Breast epithelium (tissue), 4 donors: ENCODE measurements at regions not wholly inside any gene's neighbourhood (a gene's known extent, or its start where the extent isn't known, plus 50 kb on each side); places are given as distances from the start of the nearest gene placed in this dataset.
A peak's percentile ranks its signal among the peaks of the same experiment; 100 is the strongest.

Source experiments
- DNase-seq, 2 donors: peaks; one replicate each; pipeline ENCODE4 v3.0.0-alpha.2; 2019; ENCODE audit warnings: low spot score in 2 of 2
- H3K27ac ChIP-seq, 2 donors: fragments of 200-600 bp; sonication (generic) in 1 of 2; one replicate each; pipeline ENCODE4 v1.5.1; 2016 to 2019; ENCODE audit warnings: mild to moderate bottlenecking in 1 of 2
- H3K27me3 ChIP-seq, 2 donors: fragments of 200-600 bp; sonication (generic) in 1 of 2; one replicate each; pipeline versions ENCODE4 v1.5.1 to v1.6.0; 2017 to 2019; ENCODE audit warnings: control low read depth in 1 of 2, mild to moderate bottlenecking in 1 of 2
- H3K36me3 ChIP-seq: fragments of 200-600 bp; one replicate; pipeline ENCODE4 v1.5.1; 2019
- H3K4me1 ChIP-seq, 2 donors: fragments of 200-600 bp; sonication (generic); one replicate each; pipeline ENCODE4 v1.5.1; 2016 to 2019; ENCODE audit warnings: control low read depth in 1 of 2
- H3K4me3 ChIP-seq, 3 donors: fragments of 200-600 bp; sonication (generic); 1 replicate in 2 of 3; 2 replicates in 1 of 3; pipeline ENCODE4 v1.5.1; 2016 to 2019; ENCODE audit warnings: mild to moderate bottlenecking in 3 of 3, moderate library complexity in 2 of 3
- H3K9me3 ChIP-seq, 2 donors: fragments of 200-600 bp; sonication (generic) in 1 of 2; one replicate each; pipeline ENCODE4 v1.5.1; 2016 to 2019; ENCODE audit warnings: control low read depth in 1 of 2
- POLR2A ChIP-seq: fragments of 450-650 bp; IDR thresholded peaks from one replicate; pipeline ENCODE4 v1.6.1; 2016; ENCODE audit warnings: antibody characterized with exemption, mild to moderate bottlenecking, moderate library complexity
- POLR2AphosphoS5 ChIP-seq, 3 donors: sonication (generic); formaldehyde crosslinking; IDR thresholded peaks; one replicate each; pipeline ENCODE4 v1.6.1; 2017; ENCODE audit warnings: antibody characterized with exemption in 3 of 3
- intact Hi-C: fragments of 100-400 bp; cut with DNase I; formaldehyde crosslinking; loops from one replicate; pipeline ENCODE4 v1.15.1; 2023; ENCODE audit warnings: low total_unique reads
- TF ChIP-seq, protein P1 (sequence below), 3 donors: fragments of 450-650 bp; IDR thresholded peaks; one replicate each; pipeline ENCODE4 v1.5.1; 2016 to 2017; ENCODE audit warnings: antibody characterized with exemption in 3 of 3, mild to moderate bottlenecking in 3 of 3, moderate library complexity in 3 of 3

DNA sequence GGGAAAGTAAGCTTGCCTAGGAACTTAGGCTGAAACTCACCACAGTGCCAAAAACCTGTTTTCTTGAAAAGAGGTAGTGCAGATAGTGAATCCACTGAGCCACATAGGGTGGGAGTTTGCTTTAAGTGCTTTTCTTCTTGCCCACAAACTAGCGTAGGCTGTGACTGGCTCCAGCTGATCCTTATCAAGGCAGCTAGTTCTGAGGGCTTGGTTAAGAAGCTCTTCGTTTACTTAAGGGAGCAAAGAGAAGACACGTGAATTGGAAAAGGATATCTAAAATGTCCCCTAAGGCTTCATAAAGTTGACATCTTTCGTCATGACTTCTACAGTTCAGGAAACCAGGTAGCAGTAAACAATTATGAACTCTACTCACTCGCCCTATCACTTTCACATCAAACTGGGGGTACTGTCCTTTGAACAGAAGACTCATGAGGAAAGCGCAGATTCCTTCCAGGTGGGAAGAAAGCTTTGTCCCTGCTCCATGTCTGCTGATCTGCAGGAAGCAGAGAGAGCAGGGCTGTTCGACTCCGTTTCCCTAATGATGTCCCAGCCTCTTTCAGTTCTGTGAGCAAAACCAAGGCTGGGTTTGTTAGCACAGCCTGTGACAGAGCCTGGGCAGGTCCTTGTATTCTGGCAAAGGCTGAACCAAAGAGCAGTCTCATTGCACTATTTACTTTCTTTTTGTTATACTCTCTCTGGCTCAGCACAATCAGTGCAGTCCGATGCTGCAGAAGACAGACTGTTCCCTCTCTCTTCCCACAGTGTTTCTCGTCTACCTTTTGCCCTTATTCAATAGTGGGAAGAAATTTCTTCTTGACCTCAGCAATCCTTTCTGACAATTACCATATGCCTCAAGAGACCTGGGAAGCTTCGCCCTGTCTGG lies 93.5 kb upstream of the ETV6 start:
- TF ChIP-seq POLR2AphosphoS5 (IDR thresholded peaks at IDR 0.05) = no peak
- TF ChIP-seq POLR2A = no peak
- TF ChIP-seq, protein P1, sequence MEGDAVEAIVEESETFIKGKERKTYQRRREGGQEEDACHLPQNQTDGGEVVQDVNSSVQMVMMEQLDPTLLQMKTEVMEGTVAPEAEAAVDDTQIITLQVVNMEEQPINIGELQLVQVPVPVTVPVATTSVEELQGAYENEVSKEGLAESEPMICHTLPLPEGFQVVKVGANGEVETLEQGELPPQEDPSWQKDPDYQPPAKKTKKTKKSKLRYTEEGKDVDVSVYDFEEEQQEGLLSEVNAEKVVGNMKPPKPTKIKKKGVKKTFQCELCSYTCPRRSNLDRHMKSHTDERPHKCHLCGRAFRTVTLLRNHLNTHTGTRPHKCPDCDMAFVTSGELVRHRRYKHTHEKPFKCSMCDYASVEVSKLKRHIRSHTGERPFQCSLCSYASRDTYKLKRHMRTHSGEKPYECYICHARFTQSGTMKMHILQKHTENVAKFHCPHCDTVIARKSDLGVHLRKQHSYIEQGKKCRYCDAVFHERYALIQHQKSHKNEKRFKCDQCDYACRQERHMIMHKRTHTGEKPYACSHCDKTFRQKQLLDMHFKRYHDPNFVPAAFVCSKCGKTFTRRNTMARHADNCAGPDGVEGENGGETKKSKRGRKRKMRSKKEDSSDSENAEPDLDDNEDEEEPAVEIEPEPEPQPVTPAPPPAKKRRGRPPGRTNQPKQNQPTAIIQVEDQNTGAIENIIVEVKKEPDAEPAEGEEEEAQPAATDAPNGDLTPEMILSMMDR (IDR thresholded peaks at IDR 0.05) = no peak
- intact Hi-C loops = no loop called here
- peak overlapping the region; percentile 24 to 58 (median 44) for H3K4me3 ChIP-seq
- H3K36me3 ChIP-seq = no peaks in the 10 kb centered on the region
- DNase-seq = no peak
- no peaks in the 10 kb centered on the region for H3K27me3 ChIP-seq
- peak overlapping the region; percentile 67 to 82 for H3K27ac ChIP-seq
- H3K4me1 ChIP-seq = no peaks in the 10 kb centered on the region
- no peaks in the 10 kb centered on the region for H3K9me3 ChIP-seq

- no peak for DNase-seq
- H3K4me3 ChIP-seq = peak overlapping the region; percentile 24 to 58 (median 44)
- intact Hi-C loops = no loop called here
- no peaks in the 10 kb centered on the region for H3K27me3 ChIP-seq
- H3K9me3 ChIP-seq = no peaks in the 10 kb centered on the region
- no peaks in the 10 kb centered on the region for H3K4me1 ChIP-seq
- TF ChIP-seq, protein P1 (IDR thresholded peaks at IDR 0.05) = peak in 1 of 3 donors; percentile 11
- no peak for TF ChIP-seq POLR2A
- TF ChIP-seq POLR2AphosphoS5 (IDR thresholded peaks at IDR 0.05) = no peak
- no peaks in the 10 kb centered on the region for H3K36me3 ChIP-seq
- peak overlapping the region; percentile 55 to 82 for H3K27ac ChIP-seq
Observed at GRCh38 chr12:11556682-11557081, 92.8 kb upstream of the ETV6 start.

- Histone ChIP-seq H3K4me1 (no peaks in the 10 kb centered on the region), H3K36me3 (no peaks in the 10 kb centered on the region), H3K4me3 (no peak overlapping the region), H3K27ac (no peak overlapping the region), H3K9me3 (no peaks in the 10 kb centered on the region), H3K27me3 (no peaks in the 10 kb centered on the region)
- intact Hi-C loops = no loop called here
- no peak for DNase-seq
- TF ChIP-seq, protein P1 (IDR thresholded peaks at IDR 0.05) = no peak
- TF ChIP-seq POLR2A = no peak
- TF ChIP-seq POLR2AphosphoS5 (IDR thresholded peaks at IDR 0.05) = no peak
Observed at GRCh38 chr12:11559626-11560340, 89.7 kb upstream of the ETV6 start.

DNA sequence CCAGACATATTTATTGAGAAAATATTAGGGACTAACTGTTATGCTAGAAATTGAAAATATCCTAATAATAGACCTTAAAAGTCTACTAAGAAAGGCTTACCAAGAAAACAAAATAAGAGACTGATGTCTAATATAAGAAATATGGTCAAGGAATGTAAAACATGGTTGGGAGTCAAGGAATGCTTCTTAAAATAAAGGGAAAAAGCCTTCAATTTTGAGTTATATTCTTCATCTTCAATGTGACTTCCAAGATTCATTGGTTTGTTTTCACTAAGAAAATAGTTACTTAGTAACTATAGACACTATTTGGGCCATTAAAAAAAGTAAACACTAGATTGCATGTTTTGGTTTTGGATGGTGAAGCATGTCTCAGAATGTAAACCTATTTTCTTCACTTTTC lies 88.1 kb upstream of the ETV6 start:
- intact Hi-C loops = no loop called here
- no peak for DNase-seq
- Histone ChIP-seq H3K36me3 (no peaks in the 10 kb centered on the region), H3K9me3 (no peaks in the 10 kb centered on the region), H3K27ac (no peak overlapping the region), H3K4me3 (no peak overlapping the region), H3K4me1 (no peaks in the 10 kb centered on the region), H3K27me3 (no peaks in the 10 kb centered on the region)
- TF ChIP-seq POLR2A = no peak
- TF ChIP-seq, protein P1 (IDR thresholded peaks at IDR 0.05) = no peak
